Left lung (tissue), 4 donors: ENCODE measurements at regions not wholly inside any gene's neighbourhood (a gene's known extent, or its start where the extent isn't known, plus 50 kb on each side); places are given as distances from the start of the nearest gene placed in this dataset.

Experiments used
- ATAC-seq: fragments of 200-7000 bp; cut with Tn5 transposase; one replicate; pipeline ENCODE4 v1.9.1; 2020; ENCODE audit warnings: moderate library complexity
- DNase-seq, 4 donors: peaks; one replicate each; pipeline ENCODE4 v3.0.0-alpha.2; 2013 to 2020
- H3K27ac ChIP-seq, 2 donors: fragments of 200-600 bp; sonication (generic) in 1 of 2; one replicate each; pipeline versions ENCODE4 v1.5.0 to v1.8.0; 2020 to 2021
- H3K27me3 ChIP-seq, 2 donors: fragments of 200-600 bp; sonication (generic) in 1 of 2; one replicate each; pipeline versions ENCODE4 v1.5.0 to v1.8.0; 2020 to 2021
- H3K36me3 ChIP-seq, 2 donors: fragments of 200-600 bp; sonication (generic) in 1 of 2; one replicate each; pipeline versions ENCODE4 v1.5.0 to v1.8.0; 2020 to 2021
- H3K4me1 ChIP-seq, 2 donors: fragments of 200-600 bp; one replicate each; pipeline ENCODE4 v1.8.0; 2021
- H3K4me3 ChIP-seq, 2 donors: fragments of 200-600 bp; sonication (generic) in 1 of 2; one replicate each; pipeline versions ENCODE4 v1.5.0 to v1.8.0; 2020 to 2021; ENCODE audit warnings: mild to moderate bottlenecking in 1 of 2
- H3K9me3 ChIP-seq, 2 donors: fragments of 200-600 bp; sonication (generic) in 1 of 2; one replicate each; pipeline versions ENCODE4 v1.5.0 to v1.8.0; 2020 to 2021
- intact Hi-C, 2 donors: fragments of 100-400 bp; cut with DNase I; formaldehyde crosslinking; loops; one replicate each; pipeline versions ENCODE4 v1.11.2 to v1.14.2; 2022
- TF ChIP-seq, protein P1 (sequence below), 2 donors: fragments of 200-600 bp; sonication (generic) in 1 of 2; IDR thresholded peaks; one replicate each; pipeline versions ENCODE4 v1.5.0 to v1.8.0; 2021; ENCODE audit warnings: antibody characterized with exemption in 2 of 2
- donor health status: DM: no; HTN: yes; CAD: no.
- donor health status: DM: no; HTN: no; CAD: no.

GRCh38 chr5:9957214-9957613, 292.5 kb downstream of the ATPSCKMT start:
- peaks cover 0 to 9% of the 10 kb centered on the region in 2 donors for H3K4me1 ChIP-seq
- peak overlapping the region in 1 of 2 donors; percentile 48 for H3K27ac ChIP-seq
- H3K9me3 ChIP-seq = no peaks in the 10 kb centered on the region
- DNase-seq = no peak
- H3K36me3 ChIP-seq = no peaks in the 10 kb centered on the region
- intact Hi-C loops = no loop called here
- H3K4me3 ChIP-seq = no peak overlapping the region
- no peak for ATAC-seq
- TF ChIP-seq, protein P1, sequence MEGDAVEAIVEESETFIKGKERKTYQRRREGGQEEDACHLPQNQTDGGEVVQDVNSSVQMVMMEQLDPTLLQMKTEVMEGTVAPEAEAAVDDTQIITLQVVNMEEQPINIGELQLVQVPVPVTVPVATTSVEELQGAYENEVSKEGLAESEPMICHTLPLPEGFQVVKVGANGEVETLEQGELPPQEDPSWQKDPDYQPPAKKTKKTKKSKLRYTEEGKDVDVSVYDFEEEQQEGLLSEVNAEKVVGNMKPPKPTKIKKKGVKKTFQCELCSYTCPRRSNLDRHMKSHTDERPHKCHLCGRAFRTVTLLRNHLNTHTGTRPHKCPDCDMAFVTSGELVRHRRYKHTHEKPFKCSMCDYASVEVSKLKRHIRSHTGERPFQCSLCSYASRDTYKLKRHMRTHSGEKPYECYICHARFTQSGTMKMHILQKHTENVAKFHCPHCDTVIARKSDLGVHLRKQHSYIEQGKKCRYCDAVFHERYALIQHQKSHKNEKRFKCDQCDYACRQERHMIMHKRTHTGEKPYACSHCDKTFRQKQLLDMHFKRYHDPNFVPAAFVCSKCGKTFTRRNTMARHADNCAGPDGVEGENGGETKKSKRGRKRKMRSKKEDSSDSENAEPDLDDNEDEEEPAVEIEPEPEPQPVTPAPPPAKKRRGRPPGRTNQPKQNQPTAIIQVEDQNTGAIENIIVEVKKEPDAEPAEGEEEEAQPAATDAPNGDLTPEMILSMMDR (IDR thresholded peaks at IDR 0.05) = no peak
- H3K27me3 ChIP-seq = no peaks in the 10 kb centered on the region

GRCh38 chr5:9956725-9957124, 293.0 kb downstream of the ATPSCKMT start:
- intact Hi-C loops = no loop called here
- Histone ChIP-seq H3K27ac (peak overlapping the region; percentile 23 to 48), H3K9me3 (no peaks in the 10 kb centered on the region), H3K4me1 (peaks cover 0 to 9% of the 10 kb centered on the region in 2 donors), H3K36me3 (no peaks in the 10 kb centered on the region), H3K27me3 (no peaks in the 10 kb centered on the region), H3K4me3 (no peak overlapping the region)
- ATAC-seq (peak; percentile 83), DNase-seq (no peak)
- TF ChIP-seq, protein P1 (IDR thresholded peaks at IDR 0.05) = no peak

DNA sequence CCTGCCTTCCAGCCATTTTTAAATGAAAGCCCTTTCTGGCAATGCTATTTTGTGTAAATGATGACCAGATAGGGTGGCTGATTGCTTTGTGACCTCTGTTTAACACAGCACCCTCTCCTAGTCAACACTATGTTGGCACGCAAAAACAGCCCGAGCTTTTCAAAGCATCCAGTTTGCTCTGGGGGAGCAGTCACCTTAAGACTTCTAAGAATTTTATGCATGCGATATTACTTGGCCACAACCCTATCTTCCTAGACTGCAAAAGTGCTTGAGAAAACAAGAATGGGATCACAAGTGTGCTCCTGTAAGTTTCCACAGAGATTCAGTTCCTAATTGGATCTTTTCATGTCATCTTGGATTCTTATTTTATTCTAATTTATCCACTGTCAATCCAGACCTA, 294.1 kb downstream of the ATPSCKMT start:
- H3K4me1 ChIP-seq = peaks cover 0 to 9% of the 10 kb centered on the region in 2 donors
- TF ChIP-seq, protein P1 (IDR thresholded peaks at IDR 0.05) = no peak
- H3K4me3 ChIP-seq = no peak overlapping the region
- peak overlapping the region in 1 of 2 donors; percentile 31 for H3K27ac ChIP-seq
- no peaks in the 10 kb centered on the region for H3K9me3 ChIP-seq
- peak; percentile 83 for ATAC-seq
- DNase-seq = no peak
- no peaks in the 10 kb centered on the region for H3K27me3 ChIP-seq
- H3K36me3 ChIP-seq = no peaks in the 10 kb centered on the region
- intact Hi-C loops = no loop called here

DNA sequence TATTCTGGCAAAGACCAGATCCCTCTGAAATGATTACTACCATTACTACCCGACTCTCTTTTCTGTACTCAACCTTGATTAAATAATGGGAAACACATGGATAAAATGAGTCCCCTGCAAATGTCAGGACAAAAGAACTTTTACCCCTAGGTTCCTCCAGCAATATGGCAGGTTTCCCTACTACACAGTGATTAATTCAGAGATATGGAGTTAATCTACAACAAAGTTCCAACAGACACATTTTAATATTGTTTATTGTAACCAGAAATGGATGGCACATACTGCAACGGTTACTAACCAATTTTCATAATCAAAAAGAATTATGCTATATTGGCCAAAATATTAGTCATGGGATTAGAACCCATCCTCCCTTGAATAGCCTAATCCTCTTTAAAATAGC, 294.8 kb downstream of the ATPSCKMT start:
- peaks cover 0 to 9% of the 10 kb centered on the region in 2 donors for H3K4me1 ChIP-seq
- DNase-seq (no peak), ATAC-seq (no peak)
- no peaks in the 10 kb centered on the region for H3K9me3 ChIP-seq
- TF ChIP-seq, protein P1 (IDR thresholded peaks at IDR 0.05) = no peak
- no peaks in the 10 kb centered on the region for H3K27me3 ChIP-seq
- no peak overlapping the region for H3K27ac ChIP-seq
- intact Hi-C loops = no loop called here
- no peak overlapping the region for H3K4me3 ChIP-seq
- H3K36me3 ChIP-seq = no peaks in the 10 kb centered on the region

GRCh38 chr5:9953691-9954090, 296.0 kb downstream of the ATPSCKMT start:
- ATAC-seq = no peak

More at GRCh38 chr5:9953691-9954090, 296.0 kb downstream of the ATPSCKMT start:
- Histone ChIP-seq H3K4me3 (no peak overlapping the region), H3K9me3 (no peaks in the 10 kb centered on the region), H3K27me3 (no peaks in the 10 kb centered on the region), H3K27ac (no peak overlapping the region), H3K4me1 (peaks cover 0 to 9% of the 10 kb centered on the region in 2 donors), H3K36me3 (no peaks in the 10 kb centered on the region)
- intact Hi-C loops = no loop called here
- TF ChIP-seq, protein P1 (IDR thresholded peaks at IDR 0.05) = no peak
- no peak for DNase-seq
